Fibroblast of lung (primary cell): ENCODE measurements at regions not wholly inside any gene's neighbourhood (a gene's known extent, or its start where the extent isn't known, plus 50 kb on each side); places are given as distances from the start of the nearest gene placed in this dataset.

ENCODE experiments used
- CTCF ChIP-seq, 2 donors: IDR thresholded peaks in 1 of 2; conservative IDR thresholded peaks in 1 of 2; 1 replicate in 1 of 2; 2 replicates in 1 of 2; pipeline ENCODE4 v1.5.1; 2011 to 2012; ENCODE audit warnings: low read length in 2 of 2, control low read depth in 1 of 2, inconsistent platforms in 1 of 2, low read depth in 1 of 2, mild to moderate bottlenecking in 1 of 2
- EZH2 ChIP-seq: IDR thresholded peaks from 2 replicates; pipeline ENCODE4 v1.5.1; 2012; ENCODE audit warnings: low read length, control low read depth, mild to moderate bottlenecking; ENCODE audit errors: missing control alignments

- TF ChIP-seq CTCF (conservative IDR thresholded peaks at IDR 0.05 in 1 of 2, IDR thresholded peaks at IDR 0.05 in 1 of 2; ENCODE audit: low read depth in 1 of 2, low read length in 2 of 2), result no peak
- no peak for TF ChIP-seq EZH2
These were observed 119.2 kb upstream of the ANKRD30BL start for GRCh38 chr2:132280912-132281311.
